Mucosa of stomach (tissue), 1 donor: ENCODE measurements at regions not wholly inside any gene's neighbourhood (a gene's known extent, or its start where the extent isn't known, plus 50 kb on each side); places are given as distances from the start of the nearest gene placed in this dataset.

Experiments
- H3K27me3 ChIP-seq: one replicate; pipeline ENCODE4 v1.7.0; 2013; ENCODE audit warnings: mild to moderate bottlenecking, low read length; ENCODE audit not compliant: control insufficient read depth, insufficient read depth
- H3K36me3 ChIP-seq: one replicate; pipeline ENCODE4 v1.7.0; 2013; ENCODE audit warnings: low read length; ENCODE audit not compliant: control insufficient read depth, insufficient read depth
- H3K4me1 ChIP-seq: one replicate; pipeline ENCODE4 v1.7.0; 2013; ENCODE audit warnings: mild to moderate bottlenecking, low read length; ENCODE audit not compliant: control insufficient read depth, insufficient read depth
- H3K4me3 ChIP-seq: one replicate; pipeline ENCODE4 v1.7.0; 2013; ENCODE audit warnings: low read length
- H3K9ac ChIP-seq: one replicate; pipeline ENCODE4 v1.7.0; 2013; ENCODE audit warnings: mild to moderate bottlenecking, low read length, moderate library complexity
- H3K9me3 ChIP-seq: one replicate; pipeline ENCODE4 v1.7.0; 2013; ENCODE audit warnings: mild to moderate bottlenecking, low read length, moderate library complexity; ENCODE audit not compliant: control insufficient read depth
- donor health status: Pancreatic carcinoma.

GRCh38 chr1:218835609-218836008 lies 338.1 kb upstream of the LYPLAL1 start:
- H3K9ac ChIP-seq = no peak overlapping the region
- no peaks in the 10 kb centered on the region for H3K9me3 ChIP-seq
- no peaks in the 10 kb centered on the region for H3K36me3 ChIP-seq
- H3K4me1 ChIP-seq = no peaks in the 10 kb centered on the region
- H3K4me3 ChIP-seq = no peak overlapping the region
- no peaks in the 10 kb centered on the region for H3K27me3 ChIP-seq

- Histone ChIP-seq H3K36me3 (no peaks in the 10 kb centered on the region), H3K9me3 (no peaks in the 10 kb centered on the region)
These were observed 337.4 kb upstream of the LYPLAL1 start for GRCh38 chr1:218836264-218836663.

GRCh38 chr1:218837051-218837450 lies 336.6 kb upstream of the LYPLAL1 start:
- H3K36me3 ChIP-seq = no peaks in the 10 kb centered on the region
- H3K27me3 ChIP-seq = no peaks in the 10 kb centered on the region
- H3K4me1 ChIP-seq = no peaks in the 10 kb centered on the region
- no peak overlapping the region for H3K4me3 ChIP-seq
- H3K9ac ChIP-seq = no peak overlapping the region
- no peaks in the 10 kb centered on the region for H3K9me3 ChIP-seq

More at GRCh38 chr1:218836264-218836663, 337.4 kb upstream of the LYPLAL1 start:
- Histone ChIP-seq H3K9ac (no peak overlapping the region), H3K27me3 (no peaks in the 10 kb centered on the region), H3K4me3 (no peak overlapping the region), H3K4me1 (no peaks in the 10 kb centered on the region)

- no peaks in the 10 kb centered on the region for H3K27me3 ChIP-seq
- H3K4me1 ChIP-seq = peaks cover 4% of the 10 kb centered on the region
- no peak overlapping the region for H3K4me3 ChIP-seq
- H3K9ac ChIP-seq = no peak overlapping the region
- H3K9me3 ChIP-seq = no peaks in the 10 kb centered on the region
- no peaks in the 10 kb centered on the region for H3K36me3 ChIP-seq
These were observed 328.1 kb upstream of the LYPLAL1 start for GRCh38 chr1:218845589-218845988.

GRCh38 chr1:218846181-218846580 lies 327.5 kb upstream of the LYPLAL1 start:
- Histone ChIP-seq H3K4me1 (peaks cover 5% of the 10 kb centered on the region), H3K36me3 (no peaks in the 10 kb centered on the region), H3K9me3 (no peaks in the 10 kb centered on the region), H3K9ac (no peak overlapping the region), H3K27me3 (no peaks in the 10 kb centered on the region), H3K4me3 (no peak overlapping the region)

- H3K4me1 ChIP-seq = peaks cover 5% of the 10 kb centered on the region
- H3K9ac ChIP-seq = no peak overlapping the region
- H3K4me3 ChIP-seq = no peak overlapping the region
- no peaks in the 10 kb centered on the region for H3K36me3 ChIP-seq
- no peaks in the 10 kb centered on the region for H3K9me3 ChIP-seq
- no peaks in the 10 kb centered on the region for H3K27me3 ChIP-seq
These were observed 326.4 kb upstream of the LYPLAL1 start for GRCh38 chr1:218847089-218847768.

- peaks cover 5% of the 10 kb centered on the region for H3K4me1 ChIP-seq
- H3K36me3 ChIP-seq = no peaks in the 10 kb centered on the region
- no peaks in the 10 kb centered on the region for H3K27me3 ChIP-seq
- no peak overlapping the region for H3K4me3 ChIP-seq
- no peaks in the 10 kb centered on the region for H3K9me3 ChIP-seq
- no peak overlapping the region for H3K9ac ChIP-seq
These were observed 325.7 kb upstream of the LYPLAL1 start for GRCh38 chr1:218848009-218848408.

GRCh38 chr1:218850367-218850766 lies 323.3 kb upstream of the LYPLAL1 start:
- Histone ChIP-seq H3K4me1 (peaks cover 5% of the 10 kb centered on the region), H3K9ac (no peak overlapping the region), H3K36me3 (no peaks in the 10 kb centered on the region), H3K27me3 (no peaks in the 10 kb centered on the region), H3K9me3 (no peaks in the 10 kb centered on the region), H3K4me3 (no peak overlapping the region)

GRCh38 chr1:218851586-218851985 lies 322.1 kb upstream of the LYPLAL1 start:
- H3K27me3 ChIP-seq = no peaks in the 10 kb centered on the region
- H3K4me1 ChIP-seq = peaks cover 5% of the 10 kb centered on the region
- H3K9ac ChIP-seq = no peak overlapping the region
- H3K9me3 ChIP-seq = no peaks in the 10 kb centered on the region
- H3K36me3 ChIP-seq = no peaks in the 10 kb centered on the region
- H3K4me3 ChIP-seq = no peak overlapping the region

- Histone ChIP-seq H3K9me3 (no peaks in the 10 kb centered on the region), H3K9ac (no peak overlapping the region), H3K27me3 (no peaks in the 10 kb centered on the region), H3K4me3 (no peak overlapping the region), H3K4me1 (peaks cover 5% of the 10 kb centered on the region), H3K36me3 (no peaks in the 10 kb centered on the region)
These were observed 321.2 kb upstream of the LYPLAL1 start for GRCh38 chr1:218852527-218852926.

GRCh38 chr1:218863987-218864386 lies 309.7 kb upstream of the LYPLAL1 start:
- Histone ChIP-seq H3K4me3 (no peak overlapping the region), H3K36me3 (no peaks in the 10 kb centered on the region), H3K4me1 (no peaks in the 10 kb centered on the region), H3K27me3 (no peaks in the 10 kb centered on the region), H3K9ac (no peak overlapping the region), H3K9me3 (no peaks in the 10 kb centered on the region)

- no peaks in the 10 kb centered on the region for H3K27me3 ChIP-seq
- H3K9me3 ChIP-seq = no peaks in the 10 kb centered on the region
- H3K9ac ChIP-seq = no peak overlapping the region
- H3K4me3 ChIP-seq = no peak overlapping the region
- no peaks in the 10 kb centered on the region for H3K36me3 ChIP-seq
- no peaks in the 10 kb centered on the region for H3K4me1 ChIP-seq
These were observed 308.1 kb upstream of the LYPLAL1 start for GRCh38 chr1:218865591-218865990.

- H3K9ac ChIP-seq = no peak overlapping the region
- no peak overlapping the region for H3K4me3 ChIP-seq
- H3K4me1 ChIP-seq = no peaks in the 10 kb centered on the region
- no peaks in the 10 kb centered on the region for H3K27me3 ChIP-seq
- H3K9me3 ChIP-seq = no peaks in the 10 kb centered on the region
- H3K36me3 ChIP-seq = no peaks in the 10 kb centered on the region
These were observed 307.2 kb upstream of the LYPLAL1 start for GRCh38 chr1:218866507-218866906.
